Panc1 (cell line): ENCODE measurements at regions not wholly inside any gene's neighbourhood (a gene's known extent, or its start where the extent isn't known, plus 50 kb on each side); places are given as distances from the start of the nearest gene placed in this dataset.

Source experiments
- ATAC-seq: fragments of 200-7000 bp; cut with Tn5 transposase; 2 replicates; pipeline ENCODE4 v1.9.1; 2020; ENCODE audit warnings: mild to moderate bottlenecking, moderate library complexity
- BruUV-seq: library from RNA; stranded (reverse); fragments of 400-500 nt; replicated peaks from 2 replicates; lab custom pipeline; 2021; lab: Mats Ljungman, UMichigan
- CTCF ChIA-PET: fragments of 300-600 bp; sonication (Branson Sonifier 250); formaldehyde crosslinking; loops from one replicate; lab custom pipeline; 2022; ENCODE audit warnings: antibody characterized with exemption; lab: Charles Lee
- POLR2A ChIA-PET: fragments of 300-600 bp; sonication (Branson Sonifier 250); formaldehyde crosslinking; loops from one replicate; lab custom pipeline; 2022; ENCODE audit warnings: antibody characterized with exemption; lab: Charles Lee
- DNase-seq: peaks from one replicate; pipeline ENCODE4 v3.0.0-alpha.2; 2010; ENCODE audit warnings: low read depth, low spot score
- H3K27ac ChIP-seq: 2 replicates; pipeline ENCODE4 v1.5.1; 2011; ENCODE audit warnings: mild to moderate bottlenecking, low read length, inconsistent platforms
- H3K27me3 ChIP-seq: fragments of 200-500 bp; sonication (Bioruptor generic); 2 replicates; pipeline ENCODE4 v1.6.0; 2014; ENCODE audit warnings: low read length, inconsistent platforms; ENCODE audit not compliant: control insufficient read depth, insufficient read depth
- H3K36me3 ChIP-seq: fragments of 200-500 bp; sonication (Bioruptor generic); 2 replicates; pipeline ENCODE4 v1.5.1; 2014; ENCODE audit warnings: inconsistent platforms, mild to moderate bottlenecking, low read length, moderate library complexity; ENCODE audit not compliant: control insufficient read depth, insufficient read depth
- H3K4me1 ChIP-seq: 2 replicates; pipeline ENCODE4 v1.5.1; 2011; ENCODE audit warnings: inconsistent platforms, mild to moderate bottlenecking, low read length, moderate library complexity; ENCODE audit not compliant: control insufficient read depth, insufficient read depth
- H3K4me3 ChIP-seq, 2 experiments: 2 replicates each; pipeline ENCODE4 v1.5.1; 2011 to 2012; ENCODE audit warnings: low read depth in 2 of 2, low read length in 2 of 2, mild to moderate bottlenecking in 2 of 2, inconsistent platforms in 1 of 2, moderate library complexity in 1 of 2
- H3K9me3 ChIP-seq: fragments of 200-500 bp; sonication (Bioruptor generic); 2 replicates; pipeline ENCODE4 v1.5.1; 2014; ENCODE audit warnings: low read depth, mild to moderate bottlenecking, inconsistent platforms, low read length, moderate library complexity; ENCODE audit not compliant: control insufficient read depth, insufficient read depth
- CTCF ChIP-seq: fragments of 450-650 bp; IDR thresholded peaks from 2 replicates; pipeline ENCODE4 v1.5.1; 2017; ENCODE audit warnings: mild to moderate bottlenecking
- POLR2AphosphoS5 ChIP-seq: IDR thresholded peaks from 2 replicates; pipeline ENCODE4 v1.6.1; 2012; ENCODE audit warnings: mild to moderate bottlenecking, low read depth, low read length, moderate library complexity
- SIN3A ChIP-seq: IDR thresholded peaks from 2 replicates; pipeline ENCODE4 v1.6.1; 2012; ENCODE audit warnings: low read depth, mild to moderate bottlenecking, low read length, moderate library complexity, borderline replicate concordance; ENCODE audit not compliant: insufficient read depth
- TCF7L2 ChIP-seq: IDR thresholded peaks from 2 replicates; pipeline ENCODE4 v1.6.1; 2011; ENCODE audit warnings: mild to moderate bottlenecking, low read depth, low read length, inconsistent platforms
- in situ Hi-C: cut with HindIII; loops from 2 replicates; pipeline ENCODE4 v1.10.0; 2016; ENCODE audit warnings: low sequenced_read_pairs, low pct_unique_long_range_greater_than_20kb
- intact Hi-C: fragments of 100-400 bp; cut with micrococcal nuclease; formaldehyde crosslinking; loops from one replicate; pipeline ENCODE4 v1.10.0; 2022; ENCODE audit not compliant: unreplicated experiment
- TF ChIP-seq, protein P1 (sequence below), 2 experiments: IDR thresholded peaks; 2 replicates each; pipeline ENCODE4 v1.6.1; 2011 to 2012; ENCODE audit warnings: low read depth in 2 of 2, control low read depth in 1 of 2, low read length in 1 of 2, mild to moderate bottlenecking in 1 of 2, moderate library complexity in 1 of 2; ENCODE audit not compliant: insufficient read depth in 1 of 2

GRCh38 chr11:20258376-20258895 is 98.2 kb upstream of the DBX1 start:
- CTCF ChIA-PET = no interaction called here
- DNase-seq = no peak
- Histone ChIP-seq H3K27ac (no peak overlapping the region), H3K4me3 (no peak overlapping the region), H3K9me3 (no peaks in the 10 kb centered on the region), H3K27me3 (peaks cover 26% of the 10 kb centered on the region), H3K4me1 (no peaks in the 10 kb centered on the region; the same call in 1 of the 2 replicates), H3K36me3 (no peaks in the 10 kb centered on the region)
- intact Hi-C loops = no loop called here
- POLR2A ChIA-PET = no interaction called here
- in situ Hi-C loops = no loop called here
- no peak for ATAC-seq
- TF ChIP-seq POLR2AphosphoS5 (no peak), CTCF (no peak), TCF7L2 (no peak), SIN3A (no peak)
- TF ChIP-seq, protein P1, sequence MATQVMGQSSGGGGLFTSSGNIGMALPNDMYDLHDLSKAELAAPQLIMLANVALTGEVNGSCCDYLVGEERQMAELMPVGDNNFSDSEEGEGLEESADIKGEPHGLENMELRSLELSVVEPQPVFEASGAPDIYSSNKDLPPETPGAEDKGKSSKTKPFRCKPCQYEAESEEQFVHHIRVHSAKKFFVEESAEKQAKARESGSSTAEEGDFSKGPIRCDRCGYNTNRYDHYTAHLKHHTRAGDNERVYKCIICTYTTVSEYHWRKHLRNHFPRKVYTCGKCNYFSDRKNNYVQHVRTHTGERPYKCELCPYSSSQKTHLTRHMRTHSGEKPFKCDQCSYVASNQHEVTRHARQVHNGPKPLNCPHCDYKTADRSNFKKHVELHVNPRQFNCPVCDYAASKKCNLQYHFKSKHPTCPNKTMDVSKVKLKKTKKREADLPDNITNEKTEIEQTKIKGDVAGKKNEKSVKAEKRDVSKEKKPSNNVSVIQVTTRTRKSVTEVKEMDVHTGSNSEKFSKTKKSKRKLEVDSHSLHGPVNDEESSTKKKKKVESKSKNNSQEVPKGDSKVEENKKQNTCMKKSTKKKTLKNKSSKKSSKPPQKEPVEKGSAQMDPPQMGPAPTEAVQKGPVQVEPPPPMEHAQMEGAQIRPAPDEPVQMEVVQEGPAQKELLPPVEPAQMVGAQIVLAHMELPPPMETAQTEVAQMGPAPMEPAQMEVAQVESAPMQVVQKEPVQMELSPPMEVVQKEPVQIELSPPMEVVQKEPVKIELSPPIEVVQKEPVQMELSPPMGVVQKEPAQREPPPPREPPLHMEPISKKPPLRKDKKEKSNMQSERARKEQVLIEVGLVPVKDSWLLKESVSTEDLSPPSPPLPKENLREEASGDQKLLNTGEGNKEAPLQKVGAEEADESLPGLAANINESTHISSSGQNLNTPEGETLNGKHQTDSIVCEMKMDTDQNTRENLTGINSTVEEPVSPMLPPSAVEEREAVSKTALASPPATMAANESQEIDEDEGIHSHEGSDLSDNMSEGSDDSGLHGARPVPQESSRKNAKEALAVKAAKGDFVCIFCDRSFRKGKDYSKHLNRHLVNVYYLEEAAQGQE (IDR thresholded peaks at IDR 0.05; ENCODE audit: insufficient read depth in 1 of 2, low read depth in 2 of 2, low read length in 1 of 2) = no peak
- no TSS peak for BruUV-seq

- Histone ChIP-seq H3K27me3 (peaks cover 27% of the 10 kb centered on the region), H3K4me1 (no peaks in the 10 kb centered on the region; the same call in 1 of the 2 replicates), H3K27ac (no peak overlapping the region), H3K36me3 (no peaks in the 10 kb centered on the region), H3K4me3 (no peak overlapping the region), H3K9me3 (no peaks in the 10 kb centered on the region)
- no peak for TF ChIP-seq POLR2AphosphoS5
- TF ChIP-seq, protein P1 (IDR thresholded peaks at IDR 0.05; ENCODE audit: insufficient read depth in 1 of 2, low read depth in 2 of 2, low read length in 1 of 2) = no peak
- no peak for TF ChIP-seq TCF7L2
- no peak for TF ChIP-seq CTCF
- no peak for TF ChIP-seq SIN3A
- intact Hi-C loops = no loop called here
- BruUV-seq = no TSS peak
- DNase-seq (no peak), ATAC-seq (no peak)
- CTCF ChIA-PET = no interaction called here
- POLR2A ChIA-PET = no interaction called here
- in situ Hi-C loops = no loop called here
Observed at GRCh38 chr11:20256925-20257324, 96.7 kb upstream of the DBX1 start.
